Neural cell (in vitro differentiated cells): ENCODE measurements at regions not wholly inside any gene's neighbourhood (a gene's known extent, or its start where the extent isn't known, plus 50 kb on each side); places are given as distances from the start of the nearest gene placed in this dataset.
"Not testable (repeated sequence)": the region's sequence is repeated elsewhere in the genome, so short reads cannot be mapped to it uniquely, and the experiment has no call there.

Experiments
- CTCF ChIP-seq: fragments of 450-650 bp; IDR thresholded peaks from 2 replicates; pipeline ENCODE4 v1.5.1; 2014; ENCODE audit warnings: antibody characterized with exemption, mild to moderate bottlenecking, moderate library complexity; ENCODE audit not compliant: poor library complexity, severe bottlenecking
- EP300 ChIP-seq: fragments of 450-650 bp; conservative IDR thresholded peaks from 2 replicates; pipeline ENCODE4 v1.6.1; 2014; ENCODE audit warnings: antibody characterized with exemption, mild to moderate bottlenecking, moderate library complexity; ENCODE audit not compliant: poor library complexity, severe bottlenecking
- EZH2 ChIP-seq: fragments of 200-600, 300-800 bp; shearing (Covaris generic), sonication (generic); IDR thresholded peaks from 2 replicates; pipeline ENCODE4 v1.6.1; 2014; ENCODE audit warnings: antibody characterized with exemption, low read length, borderline replicate concordance, mild to moderate bottlenecking; ENCODE audit not compliant: insufficient read depth, poor library complexity, severe bottlenecking
- MXI1 ChIP-seq: fragments of 450-650 bp; conservative IDR thresholded peaks from 2 replicates; pipeline ENCODE4 v1.6.1; 2014; ENCODE audit warnings: antibody characterized with exemption, mild to moderate bottlenecking; ENCODE audit not compliant: poor library complexity, severe bottlenecking
- POLR2AphosphoS5 ChIP-seq: IDR thresholded peaks from 2 replicates; pipeline ENCODE4 v1.6.1; 2012
- REST ChIP-seq: IDR thresholded peaks from 2 replicates; pipeline ENCODE4 v1.6.1; 2012; ENCODE audit warnings: borderline replicate concordance
- SMC3 ChIP-seq: fragments of 450-650 bp; conservative IDR thresholded peaks from 2 replicates; pipeline ENCODE4 v1.6.1; 2014; ENCODE audit warnings: antibody characterized with exemption, mild to moderate bottlenecking, moderate library complexity; ENCODE audit not compliant: poor library complexity
- TAF1 ChIP-seq: IDR thresholded peaks from 2 replicates; pipeline ENCODE4 v1.6.1; 2012; ENCODE audit warnings: low read depth

- TF ChIP-seq SMC3, CTCF, MXI1, REST, EZH2, EP300, TAF1, POLR2AphosphoS5: not testable (repeated sequence)
Measured at GRCh38 chr6:61107914-61108313, 1178.1 kb downstream of the KHDRBS2 start.
